PC-9 (cell line): ENCODE measurements at regions not wholly inside any gene's neighbourhood (a gene's known extent, or its start where the extent isn't known, plus 50 kb on each side); places are given as distances from the start of the nearest gene placed in this dataset.

Experiments
- CTCF ChIP-seq: fragments of 200-600 bp; sonication (generic); conservative IDR thresholded peaks from 2 replicates; pipeline ENCODE4 v1.6.1; 2017; ENCODE audit warnings: mixed run types, antibody characterized with exemption, mild to moderate bottlenecking, moderate library complexity
- EZH2 ChIP-seq: fragments of 200-600 bp; sonication (generic); IDR thresholded peaks from 2 replicates; pipeline ENCODE4 v1.8.0; 2017; ENCODE audit warnings: antibody characterized with exemption, low read depth

GRCh38 chr10:3624367-3624766 lies 160.6 kb downstream of the KLF6 start:
- TF ChIP-seq EZH2 (no peak), CTCF (no peak)
